GM19023 (cell line): ENCODE measurements at regions not wholly inside any gene's neighbourhood (a gene's known extent, or its start where the extent isn't known, plus 50 kb on each side); places are given as distances from the start of the nearest gene placed in this dataset.
"Not testable (repeated sequence)": the region's sequence is repeated elsewhere in the genome, so short reads cannot be mapped to it uniquely, and the experiment has no call there.

ENCODE experiments used
- ATAC-seq: cut with Tn5 transposase; IDR thresholded peaks from one replicate; pipeline ENCODE4 v1.9.1; 2021; ENCODE audit warnings: mild to moderate bottlenecking, moderate library complexity; ENCODE audit not compliant: unreplicated experiment

DNA sequence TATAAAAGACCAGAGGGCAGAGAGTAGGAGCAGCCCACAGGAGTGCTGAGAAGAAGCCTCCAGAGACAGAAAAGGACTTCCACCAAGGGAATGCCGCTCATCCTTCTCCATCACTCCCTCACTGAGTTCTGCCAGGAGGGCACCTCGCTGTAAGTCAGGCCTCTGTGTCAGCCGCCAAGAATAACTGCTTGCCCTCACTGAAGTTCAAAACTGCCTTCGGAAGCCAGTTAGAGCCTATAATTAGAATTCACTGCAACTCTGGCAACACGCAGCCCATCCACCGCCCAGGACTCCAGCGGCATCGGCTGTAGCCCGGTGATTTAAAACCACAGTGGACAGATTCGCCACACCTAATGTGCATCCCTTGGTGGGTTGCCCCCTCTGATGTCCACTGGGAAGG, 281.8 kb upstream of the ZNF507 start:
- no peak for ATAC-seq

GRCh38 chr19:32066056-32066455, 279.4 kb upstream of the ZNF507 start:
- ATAC-seq: no peak

GRCh38 chr19:32067685-32068084, 277.7 kb upstream of the ZNF507 start:
- ATAC-seq: no peak

DNA sequence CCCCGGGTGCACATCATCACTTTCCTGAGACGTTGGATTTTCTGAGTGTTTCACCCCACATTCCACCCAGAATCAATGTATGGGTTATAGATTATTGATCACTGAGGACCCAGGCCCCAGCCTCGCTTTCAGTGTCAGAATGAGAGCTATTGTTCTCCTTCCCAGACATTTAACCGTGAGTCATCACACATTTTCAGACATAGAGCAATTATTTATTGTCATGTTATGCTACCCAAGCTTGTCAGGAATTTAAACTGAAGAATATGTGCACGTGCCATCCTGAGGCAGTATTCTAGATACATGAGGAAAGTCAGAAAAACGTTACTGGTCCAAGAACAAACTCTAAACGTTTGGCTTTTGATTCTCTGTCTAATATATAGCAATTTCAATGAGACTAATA, 276.6 kb upstream of the ZNF507 start:
- ATAC-seq: no peak

- no peak for ATAC-seq
Observed at GRCh38 chr19:32070101-32070500, 275.3 kb upstream of the ZNF507 start.

DNA sequence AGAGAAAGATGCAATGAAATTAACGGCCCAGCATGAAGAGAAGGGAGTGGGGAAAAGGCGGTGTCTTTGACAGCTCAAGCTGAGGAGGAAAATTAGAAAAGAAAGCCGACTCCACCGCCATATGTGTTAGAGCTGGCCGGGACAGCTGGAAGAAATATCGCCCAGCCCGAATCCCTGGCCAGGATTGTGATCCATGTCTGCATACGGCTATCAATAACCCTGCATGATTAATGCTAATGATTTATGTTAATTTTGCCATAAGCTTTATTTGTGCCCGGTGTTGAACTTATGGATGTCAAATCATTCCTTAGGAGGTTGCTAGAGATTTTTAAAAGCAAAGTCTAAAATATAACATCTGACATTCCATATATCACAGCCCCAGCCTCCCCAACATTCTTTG, 263.4 kb upstream of the ZNF507 start:
- ATAC-seq: no peak

DNA sequence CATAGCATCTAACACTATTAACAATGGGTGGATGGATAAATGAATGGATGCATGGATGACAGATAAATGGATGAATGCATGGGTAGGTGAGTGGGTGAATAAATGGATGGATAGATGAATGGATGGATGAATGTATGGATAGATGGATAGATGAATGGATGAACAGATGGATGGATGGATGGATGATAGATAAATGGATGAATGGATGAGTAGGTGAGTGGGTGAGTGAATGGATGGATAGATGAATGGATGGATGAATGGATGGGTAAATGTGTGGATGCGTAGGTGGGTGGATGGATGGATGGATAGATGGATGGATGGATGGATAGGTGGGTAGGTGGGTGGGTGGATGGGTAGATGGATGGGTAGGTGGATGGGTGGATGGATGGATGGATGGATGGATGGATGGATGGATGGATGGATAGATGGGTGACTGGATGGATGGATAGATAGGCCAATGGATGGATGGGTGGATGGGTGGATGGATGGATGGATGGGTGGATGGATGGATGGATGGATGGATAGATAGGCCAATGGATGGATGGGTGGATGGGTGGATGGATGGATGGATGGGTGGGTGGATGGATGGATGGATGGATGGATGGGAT, 260.6 kb upstream of the ZNF507 start:
- ATAC-seq: not testable (repeated sequence)

DNA sequence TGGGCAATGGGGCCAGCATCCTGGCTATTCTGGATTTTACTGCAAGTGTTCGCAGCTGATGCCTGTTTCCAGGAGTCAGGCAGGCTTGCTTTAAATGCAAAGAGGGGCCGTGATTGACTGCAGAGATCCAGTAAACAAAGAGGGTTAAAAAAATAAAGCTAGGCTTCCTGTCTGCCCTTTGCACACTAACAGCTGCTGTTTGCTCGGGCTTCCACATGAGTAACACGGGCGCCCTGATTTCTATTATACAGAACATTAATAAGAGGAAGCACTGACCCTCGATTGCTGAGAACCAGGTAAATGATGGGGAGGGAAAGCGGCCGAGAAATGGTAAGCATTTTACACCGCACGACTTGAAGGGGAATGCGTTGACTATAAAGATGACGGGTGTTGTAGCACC, 254.2 kb upstream of the ZNF507 start:
- ATAC-seq: no peak

- no peak for ATAC-seq
Observed at GRCh38 chr19:32097011-32097410, 248.4 kb upstream of the ZNF507 start.

DNA sequence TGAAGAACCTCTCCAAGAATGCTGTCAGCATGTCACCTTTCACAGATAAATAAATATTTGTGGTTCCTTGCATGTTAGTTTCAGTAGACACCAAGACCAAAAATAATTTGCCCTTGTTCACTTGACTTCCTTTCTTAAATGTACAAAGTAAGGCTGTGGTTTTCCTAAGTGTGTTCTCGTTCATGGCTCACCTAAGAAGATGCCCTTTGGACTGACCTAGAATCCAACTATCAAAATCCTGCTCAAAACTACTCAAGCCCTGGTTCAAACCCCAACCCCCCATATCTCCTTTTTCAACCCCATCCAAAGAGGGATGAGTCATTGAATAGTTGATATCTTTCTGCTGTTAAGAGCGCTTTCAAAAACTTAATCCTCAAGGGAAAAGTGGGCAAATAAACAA, 247.8 kb upstream of the ZNF507 start:
- no peak for ATAC-seq

DNA sequence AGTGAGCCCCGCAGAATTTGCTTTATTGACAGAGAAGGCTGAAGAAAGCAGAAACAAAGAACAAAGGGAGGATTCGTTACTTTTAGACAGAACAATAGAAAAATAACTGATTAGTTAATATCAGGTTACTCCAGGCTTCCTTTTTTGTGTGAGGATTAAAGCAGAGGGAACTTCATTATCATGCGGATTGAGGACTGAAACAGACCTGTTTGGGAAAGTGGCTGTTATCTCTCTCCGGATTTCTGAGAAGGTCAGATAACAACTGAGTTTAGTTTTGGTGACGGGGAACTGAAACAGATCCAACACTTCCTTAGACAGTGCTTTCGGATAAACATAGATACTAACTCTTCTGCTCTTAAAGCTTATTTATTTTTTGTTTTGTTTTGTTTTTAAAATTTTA, 246.4 kb upstream of the ZNF507 start:
- no peak for ATAC-seq

- ATAC-seq: no peak
Observed at GRCh38 chr19:32101206-32101605, 244.2 kb upstream of the ZNF507 start.

DNA sequence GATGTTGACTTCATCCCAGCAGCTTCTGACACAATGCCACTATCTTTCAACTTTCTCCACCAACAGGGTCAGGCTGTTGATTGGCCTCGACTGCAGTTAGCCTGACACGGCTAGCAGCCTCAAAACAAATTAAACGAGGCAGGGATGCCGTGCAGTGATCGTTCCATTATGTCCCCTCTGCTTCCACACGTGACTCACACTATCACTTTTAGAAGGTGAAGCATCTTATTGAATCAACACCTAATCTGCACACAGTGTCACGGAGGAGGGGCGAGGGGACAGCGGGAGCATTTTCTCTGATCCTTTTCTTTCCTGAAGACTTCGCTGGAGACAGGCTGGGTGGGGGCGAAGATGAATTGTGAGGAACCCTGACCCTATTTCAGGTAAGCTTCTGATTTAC, 241.9 kb upstream of the ZNF507 start:
- ATAC-seq: no peak

- no peak for ATAC-seq
Observed at GRCh38 chr19:32104153-32104849, 241.1 kb upstream of the ZNF507 start.

- ATAC-seq: no peak
Observed at GRCh38 chr19:32104850-32105235, 240.6 kb upstream of the ZNF507 start.

GRCh38 chr19:32105527-32106310, 239.7 kb upstream of the ZNF507 start:
- no peak for ATAC-seq

DNA sequence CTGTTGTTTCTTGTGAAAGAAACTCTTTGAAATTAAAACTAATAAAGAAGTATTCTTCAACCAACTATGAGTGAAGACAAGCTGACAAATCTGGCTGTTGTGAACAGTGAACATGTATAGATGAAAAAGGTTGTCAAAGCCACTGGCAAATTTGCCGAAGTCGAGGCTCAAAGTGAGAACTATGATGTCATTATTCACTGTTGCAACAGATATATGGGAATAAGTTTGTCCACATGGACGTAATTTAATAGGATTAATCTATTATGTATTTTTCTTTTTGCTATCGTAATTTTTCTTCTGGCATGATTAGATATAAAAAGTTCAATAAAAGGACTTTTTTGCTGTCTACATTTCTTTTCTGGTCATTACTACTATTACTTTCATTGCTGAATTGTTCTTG, 223.2 kb upstream of the ZNF507 start:
- ATAC-seq: no peak

DNA sequence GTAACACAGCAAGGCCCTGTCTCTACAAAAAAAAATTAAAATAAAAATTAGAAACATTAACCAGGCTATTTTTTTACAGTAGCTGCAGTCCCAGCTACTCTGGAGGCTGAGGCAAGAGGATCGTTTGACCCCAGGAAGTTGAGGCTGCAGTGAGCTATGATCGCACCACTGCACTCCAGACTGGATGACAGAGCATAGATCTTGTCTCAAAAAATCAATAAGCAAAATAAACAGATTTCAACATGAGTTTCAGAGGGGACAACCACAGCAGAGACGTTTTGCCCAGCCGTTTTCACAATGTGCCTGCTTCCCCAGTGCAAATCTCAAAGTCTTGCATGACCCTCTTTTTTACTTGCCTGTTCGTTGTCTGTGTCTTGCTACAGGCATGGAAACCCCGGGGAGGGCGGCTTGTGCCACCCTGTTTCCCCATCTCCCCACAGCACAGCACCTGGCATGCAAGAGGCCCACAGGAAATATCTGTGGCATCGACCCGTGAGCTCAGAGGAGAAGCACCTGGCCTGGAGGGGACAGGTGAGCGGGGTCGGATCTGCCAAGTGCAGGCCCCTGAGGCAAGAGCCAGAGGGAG, 222.0 kb upstream of the ZNF507 start:
- no peak for ATAC-seq

DNA sequence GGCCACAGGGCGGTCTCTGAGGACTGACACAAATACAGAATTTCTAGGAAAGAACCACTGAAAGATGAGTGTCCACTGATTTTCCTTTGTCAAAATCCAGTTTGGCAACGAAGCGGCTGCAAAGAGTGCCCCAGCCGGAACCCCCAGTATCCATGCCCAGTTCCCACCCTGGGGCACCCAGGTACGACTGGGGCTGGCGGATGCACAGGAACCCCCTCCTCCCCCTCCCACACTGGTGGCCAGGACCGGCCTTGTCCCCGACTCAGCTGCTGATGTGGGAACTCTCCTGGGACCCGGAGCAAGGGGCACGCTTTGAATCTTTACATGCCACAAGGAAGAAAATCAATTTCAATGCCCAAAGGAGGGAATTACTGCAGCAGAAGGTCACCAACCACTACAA, 220.8 kb upstream of the ZNF507 start:
- no peak for ATAC-seq

- ATAC-seq: no peak
Observed at GRCh38 chr19:32129141-32129540, 216.3 kb upstream of the ZNF507 start.

GRCh38 chr19:32130332-32130731, 215.1 kb upstream of the ZNF507 start:
- ATAC-seq: no peak

- no peak for ATAC-seq
Observed at GRCh38 chr19:32131005-32131404, 214.4 kb upstream of the ZNF507 start.
